ENCODE measurements at regions not wholly inside any gene's neighbourhood (a gene's known extent, or its start where the extent isn't known, plus 50 kb on each side); places are given as distances from the start of the nearest gene placed in this dataset.
"Not testable (repeated sequence)": the region's sequence is repeated elsewhere in the genome, so short reads cannot be mapped to it uniquely, and the experiment has no call there.

GRCh38 chr9:78985084-78985738 lies 586.6 kb upstream of the TLE4 start:
- TF ChIP-seq CTCF (IDR thresholded peaks at IDR 0.05; ENCODE audit: insufficient read depth, low read depth, low read length): no peak
- no peak for DNase-seq (ENCODE audit: low read depth)
- H3K4me3 ChIP-seq (ENCODE audit: low read depth, low read length): no peak overlapping the region

- no peak overlapping the region for H3K4me3 ChIP-seq (ENCODE audit: low read depth, low read length)
- no peak for TF ChIP-seq CTCF (IDR thresholded peaks at IDR 0.05; ENCODE audit: insufficient read depth, low read depth, low read length)
- no peak for DNase-seq (ENCODE audit: low read depth)
These were observed 585.3 kb upstream of the TLE4 start for GRCh38 chr9:78986446-78986845.

DNA sequence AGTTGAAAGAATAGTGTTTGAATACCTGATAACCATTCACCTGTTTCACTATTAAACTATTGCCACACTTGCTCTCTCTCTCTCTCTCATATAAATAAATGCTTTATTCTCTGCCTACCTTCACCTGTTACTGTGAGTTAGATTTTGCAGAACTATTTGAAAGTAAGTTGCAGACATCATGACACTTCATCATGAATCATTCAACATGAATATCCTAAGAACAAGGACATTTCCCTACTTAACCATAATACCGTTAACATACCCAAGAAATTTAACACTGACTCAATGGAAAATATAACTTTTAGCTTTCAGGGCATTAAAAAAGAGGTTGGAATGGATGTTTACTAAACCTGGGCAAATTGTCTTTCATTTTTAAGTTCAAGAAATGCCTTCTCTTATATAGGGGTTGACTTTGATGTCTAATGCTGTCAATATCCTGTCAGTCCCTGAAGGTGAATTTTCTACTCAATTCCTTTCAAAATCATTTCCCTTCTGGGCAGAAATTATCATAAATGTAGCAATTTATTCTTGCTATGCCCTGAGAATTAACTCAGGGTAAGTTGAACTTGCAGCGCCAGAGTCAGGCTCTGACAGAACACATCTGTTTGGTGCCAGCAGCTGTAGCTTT lies 582.6 kb upstream of the TLE4 start:
- DNase-seq (ENCODE audit: low read depth): no peak
- no peak for TF ChIP-seq CTCF (IDR thresholded peaks at IDR 0.05; ENCODE audit: insufficient read depth, low read depth, low read length)
- no peak overlapping the region for H3K4me3 ChIP-seq (ENCODE audit: low read depth, low read length)

DNA sequence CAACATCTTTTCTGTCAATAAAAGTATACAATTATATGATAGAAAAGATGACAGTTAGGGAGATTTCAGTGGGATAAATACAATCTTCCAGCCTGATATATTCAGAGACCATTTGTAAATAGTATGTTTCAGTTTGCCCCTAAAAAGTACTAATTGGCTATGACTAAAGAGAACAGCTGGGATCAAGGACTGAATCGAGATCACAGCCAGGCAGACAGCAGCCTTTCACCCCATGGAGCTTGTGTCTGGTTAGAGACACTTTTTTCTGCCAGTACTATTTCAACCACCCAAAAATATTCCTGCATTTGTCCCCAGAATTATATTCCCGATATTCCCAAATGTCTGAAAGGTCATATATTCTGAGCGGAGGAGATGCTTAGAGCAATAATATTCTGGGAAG lies 577.3 kb upstream of the TLE4 start:
- TF ChIP-seq CTCF (IDR thresholded peaks at IDR 0.05; ENCODE audit: insufficient read depth, low read depth, low read length): no peak
- H3K4me3 ChIP-seq (ENCODE audit: low read depth, low read length): no peak overlapping the region
- no peak for DNase-seq (ENCODE audit: low read depth)

- not testable (repeated sequence) for DNase-seq (ENCODE audit: low read depth); H3K4me3 ChIP-seq (ENCODE audit: low read depth, low read length)
These were observed 576.8 kb upstream of the TLE4 start for GRCh38 chr9:78994974-78995373.

- H3K4me3 ChIP-seq (ENCODE audit: low read depth, low read length): no peak overlapping the region
- no peak for TF ChIP-seq CTCF (IDR thresholded peaks at IDR 0.05; ENCODE audit: insufficient read depth, low read depth, low read length)
- no peak for DNase-seq (ENCODE audit: low read depth)
These were observed 574.5 kb upstream of the TLE4 start for GRCh38 chr9:78997296-78997695.

- no peak overlapping the region for H3K4me3 ChIP-seq (ENCODE audit: low read depth, low read length)
- TF ChIP-seq CTCF (IDR thresholded peaks at IDR 0.05; ENCODE audit: insufficient read depth, low read depth, low read length): no peak
- DNase-seq (ENCODE audit: low read depth): no peak
These were observed 571.3 kb upstream of the TLE4 start for GRCh38 chr9:79000230-79001002.

Data from fibroblast of villous mesenchyme (primary cell).